IMR-90 (cell line): ENCODE measurements at regions not wholly inside any gene's neighbourhood (a gene's known extent, or its start where the extent isn't known, plus 50 kb on each side); places are given as distances from the start of the nearest gene placed in this dataset.

ENCODE experiments used
- BHLHE40 ChIP-seq: fragments of 150-350 bp; IDR thresholded peaks from 2 replicates; pipeline ENCODE4 v1.6.1; 2016; ENCODE audit warnings: mild to moderate bottlenecking, low read depth, low read length
- RAD21 ChIP-seq: IDR thresholded peaks from 2 replicates; pipeline ENCODE4 v1.6.1; 2012; ENCODE audit warnings: low read length, improper control_type of control experiment

DNA sequence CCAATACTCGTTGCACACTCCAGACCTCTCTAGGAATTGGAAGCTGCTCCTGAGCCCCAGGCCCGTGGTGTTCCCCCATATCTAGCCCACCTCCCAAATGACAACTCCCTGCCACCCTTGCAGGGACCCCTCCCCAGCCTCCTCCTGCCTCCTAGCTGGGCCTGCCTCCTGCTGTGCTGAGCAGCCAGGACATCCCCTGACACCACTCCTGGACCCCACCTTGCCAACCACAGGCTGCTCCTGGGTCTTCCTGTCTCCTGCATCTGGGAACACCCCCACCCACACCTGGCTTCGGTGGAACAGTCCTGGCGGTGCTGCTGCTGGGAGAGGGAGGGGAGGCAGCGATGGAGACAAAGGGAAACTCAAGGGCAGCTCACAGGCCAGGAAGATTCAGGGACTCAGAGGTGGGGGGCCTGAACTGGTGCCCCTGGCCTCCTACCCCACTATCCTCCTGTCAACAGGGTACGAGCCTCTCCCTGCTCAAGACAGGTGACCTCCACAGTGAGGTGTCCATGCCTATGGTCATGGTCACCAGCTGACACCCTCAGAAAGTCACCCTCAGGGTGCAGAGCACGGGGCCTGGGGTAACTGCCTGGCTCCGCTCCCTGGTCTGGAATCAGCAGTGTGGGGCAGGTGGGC is 81.2 kb downstream of the RIPK4 start:
- TF ChIP-seq BHLHE40 (no peak), RAD21 (no peak)
